ENCODE measurements at regions not wholly inside any gene's neighbourhood (a gene's known extent, or its start where the extent isn't known, plus 50 kb on each side); places are given as distances from the start of the nearest gene placed in this dataset.

DNA sequence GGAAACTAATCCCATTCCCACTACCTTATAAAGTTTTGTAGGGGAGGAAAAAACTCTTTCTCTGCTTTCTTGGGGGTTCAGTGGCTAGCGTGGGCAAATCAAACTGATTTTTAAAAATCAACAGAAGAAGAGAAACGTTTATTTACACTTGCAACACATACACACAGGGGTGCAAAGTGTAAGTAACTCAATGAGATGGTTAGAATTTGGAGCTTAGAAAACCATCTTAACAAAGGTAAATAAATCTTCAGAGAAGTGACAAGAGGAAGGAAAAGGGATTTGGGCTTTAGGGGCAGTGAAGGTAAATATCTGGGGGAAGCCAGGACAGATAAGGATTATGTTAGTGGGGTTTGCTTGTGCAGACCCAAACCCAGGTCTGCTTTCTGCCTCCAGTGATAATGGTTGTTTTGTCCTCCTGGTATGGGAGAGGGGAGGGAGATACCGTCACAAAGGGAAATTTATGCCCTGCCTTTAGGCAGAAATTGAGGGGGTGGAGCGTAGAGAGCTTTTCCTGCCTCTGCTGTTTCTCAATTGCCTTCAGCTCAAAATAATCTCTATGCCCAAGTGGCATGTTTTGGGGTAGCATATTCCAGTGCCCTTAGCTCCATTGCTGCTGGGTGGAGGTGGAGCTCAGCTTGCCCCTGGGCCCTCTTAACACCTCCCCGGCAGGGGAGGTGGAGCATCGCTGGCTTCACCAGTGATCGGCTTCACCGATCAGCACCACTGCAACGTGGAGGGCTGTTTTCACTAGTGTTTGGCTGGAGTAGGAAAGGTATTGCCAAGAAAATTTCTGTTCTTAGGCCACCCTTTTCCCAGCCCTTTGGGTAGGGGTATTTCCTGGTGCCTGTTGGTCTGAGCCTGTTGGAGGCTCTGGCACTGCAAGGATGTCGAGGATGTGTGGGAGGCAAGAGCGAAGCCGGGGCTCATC, 92.2 kb downstream of the TEX51 start:
- TF ChIP-seq ZFX (IDR thresholded peaks at IDR 0.05) (no peak), CTCF (conservative IDR thresholded peaks at IDR 0.05) (no peak)
- no peak overlapping the region for H3K27ac ChIP-seq

GRCh38 chr2:126994340-126994777, 95.7 kb downstream of the TEX51 start:
- TF ChIP-seq CTCF (conservative IDR thresholded peaks at IDR 0.05) (no peak), ZFX (IDR thresholded peaks at IDR 0.05) (no peak)
- no peak overlapping the region for H3K27ac ChIP-seq

GRCh38 chr2:126995621-126996377, 97.1 kb downstream of the TEX51 start:
- H3K27ac ChIP-seq = no peak overlapping the region
- no peak for TF ChIP-seq ZFX (IDR thresholded peaks at IDR 0.05)
- no peak for TF ChIP-seq CTCF (conservative IDR thresholded peaks at IDR 0.05)

DNA sequence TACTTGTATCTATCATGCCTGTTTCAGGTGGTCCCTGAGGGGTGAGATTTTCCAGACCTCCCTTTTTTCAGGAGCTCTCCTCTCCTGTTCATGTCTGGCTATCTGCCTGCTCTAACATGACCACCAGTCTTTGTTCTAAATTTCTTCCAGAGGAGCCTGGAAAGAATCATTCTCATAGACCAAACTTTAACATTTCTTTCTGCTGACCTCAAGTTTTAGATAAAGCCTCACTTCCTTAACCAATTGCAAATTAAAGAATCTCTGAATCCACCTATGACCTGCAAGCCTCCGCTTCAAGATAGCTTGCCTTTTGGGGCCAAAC, 97.6 kb downstream of the TEX51 start:
- TF ChIP-seq CTCF (conservative IDR thresholded peaks at IDR 0.05) = no peak
- no peak overlapping the region for H3K27ac ChIP-seq

Measured in C4-2B (cell line).